Tibial nerve (tissue), 3 donors: ENCODE measurements at regions not wholly inside any gene's neighbourhood (a gene's known extent, or its start where the extent isn't known, plus 50 kb on each side); places are given as distances from the start of the nearest gene placed in this dataset.

Experiments used
- CTCF ChIP-seq, 5 experiments: fragments of 200-600 bp in 3 of 5; fragments of 450-650 bp in 2 of 5; sonication (generic) in 3 of 5; IDR thresholded peaks; one replicate each; pipeline ENCODE4 v1.5.1; 2016 to 2019; ENCODE audit warnings: antibody characterized with exemption in 5 of 5, mild to moderate bottlenecking in 3 of 5, moderate library complexity in 2 of 5
- POLR2A ChIP-seq, 2 donors: fragments of 450-650 bp; IDR thresholded peaks; one replicate each; pipeline ENCODE4 v1.6.1; 2017; ENCODE audit warnings: antibody characterized with exemption in 2 of 2, mild to moderate bottlenecking in 2 of 2, moderate library complexity in 2 of 2

GRCh38 chr4:45795135-45795534, 328.7 kb downstream of the GABRG1 start:
- TF ChIP-seq CTCF (IDR thresholded peaks at IDR 0.05) = no peak
- no peak for TF ChIP-seq POLR2A (IDR thresholded peaks at IDR 0.05)
